Panc1 (cell line): ENCODE measurements at regions not wholly inside any gene's neighbourhood (a gene's known extent, or its start where the extent isn't known, plus 50 kb on each side); places are given as distances from the start of the nearest gene placed in this dataset.

ENCODE experiments used
- CTCF ChIP-seq: fragments of 450-650 bp; IDR thresholded peaks from 2 replicates; pipeline ENCODE4 v1.5.1; 2017; ENCODE audit warnings: mild to moderate bottlenecking
- POLR2AphosphoS5 ChIP-seq: IDR thresholded peaks from 2 replicates; pipeline ENCODE4 v1.6.1; 2012; ENCODE audit warnings: mild to moderate bottlenecking, low read depth, low read length, moderate library complexity
- TCF7L2 ChIP-seq: IDR thresholded peaks from 2 replicates; pipeline ENCODE4 v1.6.1; 2011; ENCODE audit warnings: mild to moderate bottlenecking, low read depth, low read length, inconsistent platforms

- no peak for TF ChIP-seq TCF7L2
- TF ChIP-seq CTCF = no peak
- TF ChIP-seq POLR2AphosphoS5 = no peak
Measured at GRCh38 chrX:4588056-4588455, 874.6 kb upstream of the PRKX start.
